ENCODE measurements at regions not wholly inside any gene's neighbourhood (a gene's known extent, or its start where the extent isn't known, plus 50 kb on each side); places are given as distances from the start of the nearest gene placed in this dataset.

- Mint-ChIP-seq H3K27ac (ENCODE audit: unreplicated experiment) (no peak overlapping the region), H3K9me3 (ENCODE audit: low read depth, unreplicated experiment) (no peaks in the 10 kb centered on the region), H3K36me3 (ENCODE audit: insufficient read depth, unreplicated experiment) (no peaks in the 10 kb centered on the region), H3K4me1 (ENCODE audit: low read depth, unreplicated experiment) (peaks cover under 1% of the 10 kb centered on the region), H3K27me3 (ENCODE audit: unreplicated experiment) (no peaks in the 10 kb centered on the region), H3K4me3 (ENCODE audit: low read depth, unreplicated experiment) (no peak overlapping the region)
- no peak for DNase-seq
- CTCF ChIA-PET, result no interaction called here
- intact Hi-C loops (cut with micrococcal nuclease; ENCODE audit: unreplicated experiment), result no loop called here
- BruUV-seq (replicated peaks), result no TSS peak
- TF ChIP-seq CTCF (IDR thresholded peaks at IDR 0.05; ENCODE audit: unreplicated experiment), result no peak
These were observed 75.6 kb upstream of the USP25 start for GRCh38 chr21:15654171-15654570.

- H3K36me3 Mint-ChIP-seq (ENCODE audit: insufficient read depth, unreplicated experiment), result no peaks in the 10 kb centered on the region
- BruUV-seq (replicated peaks), result no TSS peak
- CTCF ChIA-PET, result no interaction called here
- H3K4me3 Mint-ChIP-seq (ENCODE audit: low read depth, unreplicated experiment), result no peak overlapping the region
- H3K9me3 Mint-ChIP-seq (ENCODE audit: low read depth, unreplicated experiment), result no peaks in the 10 kb centered on the region
- peaks cover 13% of the 10 kb centered on the region for H3K4me1 Mint-ChIP-seq (ENCODE audit: low read depth, unreplicated experiment)
- intact Hi-C loops (cut with micrococcal nuclease; ENCODE audit: unreplicated experiment), result no loop called here
- H3K27me3 Mint-ChIP-seq (ENCODE audit: unreplicated experiment), result no peaks in the 10 kb centered on the region
- no peak overlapping the region for H3K27ac Mint-ChIP-seq (ENCODE audit: unreplicated experiment)
- TF ChIP-seq CTCF (IDR thresholded peaks at IDR 0.05; ENCODE audit: unreplicated experiment), result no peak
- DNase-seq, result no peak
These were observed 69.9 kb upstream of the USP25 start for GRCh38 chr21:15659753-15660422.

- no TSS peak for BruUV-seq (replicated peaks)
- peaks cover 13% of the 10 kb centered on the region for H3K4me1 Mint-ChIP-seq (ENCODE audit: low read depth, unreplicated experiment)
- TF ChIP-seq CTCF (IDR thresholded peaks at IDR 0.05; ENCODE audit: unreplicated experiment), result no peak
- H3K36me3 Mint-ChIP-seq (ENCODE audit: insufficient read depth, unreplicated experiment), result no peaks in the 10 kb centered on the region
- no peaks in the 10 kb centered on the region for H3K27me3 Mint-ChIP-seq (ENCODE audit: unreplicated experiment)
- CTCF ChIA-PET, result no interaction called here
- H3K4me3 Mint-ChIP-seq (ENCODE audit: low read depth, unreplicated experiment), result no peak overlapping the region
- no peak for DNase-seq
- H3K9me3 Mint-ChIP-seq (ENCODE audit: low read depth, unreplicated experiment), result no peaks in the 10 kb centered on the region
- H3K27ac Mint-ChIP-seq (ENCODE audit: unreplicated experiment), result no peak overlapping the region
- intact Hi-C loops (cut with micrococcal nuclease; ENCODE audit: unreplicated experiment), result no loop called here
These were observed 69.4 kb upstream of the USP25 start for GRCh38 chr21:15660423-15660804.

GRCh38 chr21:15667010-15667409, 62.8 kb upstream of the USP25 start:
- Mint-ChIP-seq H3K4me3 (ENCODE audit: low read depth, unreplicated experiment) (no peak overlapping the region), H3K27me3 (ENCODE audit: unreplicated experiment) (no peaks in the 10 kb centered on the region), H3K27ac (ENCODE audit: unreplicated experiment) (no peak overlapping the region), H3K9me3 (ENCODE audit: low read depth, unreplicated experiment) (no peaks in the 10 kb centered on the region), H3K4me1 (ENCODE audit: low read depth, unreplicated experiment) (no peaks in the 10 kb centered on the region), H3K36me3 (ENCODE audit: insufficient read depth, unreplicated experiment) (no peaks in the 10 kb centered on the region)
- CTCF ChIA-PET, result no interaction called here
- intact Hi-C loops (cut with micrococcal nuclease; ENCODE audit: unreplicated experiment), result no loop called here
- DNase-seq, result no peak
- no peak for TF ChIP-seq CTCF (IDR thresholded peaks at IDR 0.05; ENCODE audit: unreplicated experiment)
- no TSS peak for BruUV-seq (replicated peaks)

All from Calu3 (cell line).